ENCODE measurements at regions not wholly inside any gene's neighbourhood (a gene's known extent, or its start where the extent isn't known, plus 50 kb on each side); places are given as distances from the start of the nearest gene placed in this dataset.

GRCh38 chr3:151935446-151935845 is 62.0 kb downstream of the SUCNR1 start:
- DNase-seq (ENCODE audit: low read depth): no peak

DNA sequence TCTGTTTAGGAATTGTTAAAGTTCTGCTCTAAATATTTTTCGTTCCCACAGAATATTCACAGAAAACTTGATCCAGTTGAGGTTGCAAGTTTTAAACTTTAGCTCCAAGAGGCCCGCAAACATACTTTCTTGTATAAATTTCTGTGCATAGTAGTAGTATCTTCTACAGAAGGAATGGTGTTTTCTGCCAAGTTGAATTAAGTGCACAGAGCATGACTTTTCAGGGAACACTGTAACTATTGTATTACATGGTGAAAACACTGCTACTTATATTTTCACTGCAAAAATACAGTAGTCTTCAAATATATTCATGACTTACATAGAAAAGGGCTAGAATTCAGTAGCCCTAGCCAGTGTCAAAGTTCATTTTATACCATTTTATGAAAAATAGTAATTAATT is 67.0 kb downstream of the SUCNR1 start:
- no peak for DNase-seq (ENCODE audit: low read depth)

- no peak for DNase-seq (ENCODE audit: low read depth)
Measured at GRCh38 chr3:151943539-151943938, 70.1 kb downstream of the SUCNR1 start.

GRCh38 chr3:151944356-151944755 is 70.9 kb downstream of the SUCNR1 start:
- DNase-seq (ENCODE audit: low read depth): no peak

DNA sequence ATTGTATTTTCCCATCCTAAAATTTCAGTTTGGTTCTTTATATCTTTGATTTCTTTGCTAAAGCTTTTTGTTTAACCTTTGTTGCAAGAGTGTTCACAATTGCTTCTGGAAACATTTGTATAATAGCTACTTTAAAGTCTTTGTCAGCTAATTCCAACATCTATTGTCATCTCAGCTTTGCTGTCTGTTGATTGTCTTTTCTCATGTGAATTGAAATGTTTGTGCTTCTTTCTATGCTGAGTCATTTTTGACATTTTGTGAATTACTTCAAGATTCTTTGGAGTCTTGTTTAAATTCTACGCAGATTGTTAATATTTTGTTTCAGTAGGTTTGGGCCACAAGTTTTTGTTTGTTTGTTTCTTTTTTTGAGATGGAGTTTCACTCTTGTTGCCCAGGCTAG is 73.2 kb downstream of the SUCNR1 start:
- DNase-seq (ENCODE audit: low read depth): no peak

DNA sequence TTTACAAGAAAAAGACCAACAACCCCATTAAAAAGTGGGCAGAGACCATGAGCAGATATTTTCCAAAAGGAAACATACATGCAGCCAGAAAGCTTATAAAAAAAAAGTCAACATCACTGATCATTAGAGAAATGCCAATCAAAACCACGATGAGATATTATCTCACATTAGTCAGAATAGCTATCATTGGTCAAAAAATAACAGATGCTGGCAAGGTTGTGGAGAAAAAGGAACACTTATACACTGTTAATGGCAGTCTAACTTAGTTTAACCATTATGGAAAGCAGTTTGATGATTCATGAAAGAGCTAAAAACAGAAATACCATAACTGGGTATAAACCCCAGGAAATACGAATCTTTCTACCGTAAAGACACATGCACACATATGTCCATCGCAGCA is 76.3 kb downstream of the SUCNR1 start:
- DNase-seq (ENCODE audit: low read depth): peak; percentile 62

- no peak for DNase-seq (ENCODE audit: low read depth)
Measured at GRCh38 chr3:151955356-151955755, 81.9 kb downstream of the SUCNR1 start.

- peak; percentile 35 for DNase-seq (ENCODE audit: low read depth)
Measured at GRCh38 chr3:151960961-151961580, 87.6 kb downstream of the SUCNR1 start.

- peak; percentile 92 for DNase-seq (ENCODE audit: low read depth)
Measured at GRCh38 chr3:151962352-151962751, 88.9 kb downstream of the SUCNR1 start.

- DNase-seq (ENCODE audit: low read depth): peak; percentile 67
Measured at GRCh38 chr3:151962912-151963311, 89.5 kb downstream of the SUCNR1 start.

GRCh38 chr3:151964743-151965142 is 91.3 kb downstream of the SUCNR1 start:
- DNase-seq (ENCODE audit: low read depth): peak; percentile 53

DNA sequence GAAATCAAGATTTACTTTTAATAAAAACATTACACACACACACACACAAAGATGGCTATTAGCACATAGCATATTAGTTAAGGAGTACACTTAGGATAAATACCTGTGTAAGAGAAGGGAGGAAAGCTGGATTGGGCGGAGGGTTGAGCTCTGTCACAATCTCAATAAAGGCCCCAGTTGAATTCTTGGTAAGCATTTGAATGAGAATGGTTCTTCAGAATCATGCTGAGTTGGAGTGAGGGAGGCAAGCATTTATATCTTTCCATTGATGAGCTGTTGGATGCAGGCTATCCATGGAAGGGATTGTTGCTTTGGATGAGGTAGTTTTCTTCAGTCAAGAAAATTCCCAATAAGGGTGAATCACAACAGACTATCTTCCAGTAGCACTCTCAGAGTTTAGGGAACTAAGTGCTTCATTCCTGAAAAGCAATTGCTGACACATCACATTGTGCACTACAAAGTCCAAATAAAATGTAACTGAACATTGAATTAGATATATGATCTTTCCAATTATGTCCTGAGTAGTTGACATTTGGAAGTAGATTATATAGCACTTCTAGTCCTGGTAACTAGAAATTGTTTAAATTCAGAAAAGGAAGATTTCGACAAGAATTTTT is 95.7 kb downstream of the SUCNR1 start:
- DNase-seq (ENCODE audit: low read depth): no peak

DNA sequence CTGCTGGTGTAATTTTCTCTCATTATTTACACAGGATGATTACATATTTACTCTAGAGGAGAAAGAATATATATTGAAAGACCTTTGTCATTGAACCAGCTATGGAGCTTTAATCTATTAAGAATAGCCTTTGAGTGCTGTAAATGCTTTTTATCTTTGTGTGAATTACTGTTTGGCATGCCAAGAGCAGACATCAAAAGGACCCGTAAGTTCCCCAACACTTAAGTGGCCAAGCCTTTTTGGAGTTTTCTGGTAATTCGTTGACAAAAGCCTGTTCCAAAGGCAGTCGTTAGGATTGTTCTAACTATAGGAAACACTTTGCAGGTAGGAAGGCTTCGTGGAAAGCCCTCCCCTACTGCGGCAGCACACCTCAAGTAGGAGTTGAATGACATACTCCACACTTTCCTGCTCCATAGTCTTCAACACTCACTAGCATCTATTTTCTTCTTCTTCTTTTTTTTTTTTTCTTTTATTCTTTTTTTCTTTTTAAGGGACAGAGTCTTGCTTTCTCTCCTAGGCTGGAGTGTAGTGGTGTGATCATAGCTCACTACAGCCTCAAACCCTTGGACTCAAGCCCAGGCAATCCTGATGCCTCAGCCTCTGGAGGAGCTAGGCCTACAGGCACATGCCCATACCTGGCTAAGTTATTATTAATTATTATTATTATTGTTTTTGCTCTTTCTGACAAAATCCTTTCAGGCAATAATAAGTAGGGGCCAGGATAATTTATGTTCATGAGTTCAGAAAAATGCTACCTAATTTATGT is 98.6 kb downstream of the SUCNR1 start:
- peak; percentile 12 for DNase-seq (ENCODE audit: low read depth)

DNA sequence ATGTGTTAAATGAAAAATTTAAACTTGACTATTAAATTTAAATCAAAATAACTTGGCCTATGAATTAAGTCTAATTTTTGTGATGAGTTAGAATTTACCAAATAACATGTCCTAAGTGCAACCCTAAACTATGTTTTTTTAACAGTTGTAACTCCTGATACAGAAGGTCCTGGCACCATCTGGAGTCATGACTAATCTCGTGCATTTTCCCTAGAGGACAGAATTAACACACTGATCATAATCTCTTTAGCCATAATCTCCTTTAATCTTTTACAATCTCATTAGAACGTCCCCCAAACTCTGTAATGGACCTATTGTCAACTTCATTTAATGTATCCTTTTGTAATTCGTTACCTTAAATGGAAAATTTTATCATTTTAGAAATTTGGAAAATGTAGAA is 100.6 kb downstream of the SUCNR1 start:
- DNase-seq (ENCODE audit: low read depth): peak; percentile 87

GRCh38 chr3:151976211-151977050 is 103.0 kb downstream of the SUCNR1 start:
- peak; percentile 99 for DNase-seq (ENCODE audit: low read depth)

- DNase-seq (ENCODE audit: low read depth): no peak
Measured at GRCh38 chr3:151979906-151980305, 106.5 kb downstream of the SUCNR1 start.

DNA sequence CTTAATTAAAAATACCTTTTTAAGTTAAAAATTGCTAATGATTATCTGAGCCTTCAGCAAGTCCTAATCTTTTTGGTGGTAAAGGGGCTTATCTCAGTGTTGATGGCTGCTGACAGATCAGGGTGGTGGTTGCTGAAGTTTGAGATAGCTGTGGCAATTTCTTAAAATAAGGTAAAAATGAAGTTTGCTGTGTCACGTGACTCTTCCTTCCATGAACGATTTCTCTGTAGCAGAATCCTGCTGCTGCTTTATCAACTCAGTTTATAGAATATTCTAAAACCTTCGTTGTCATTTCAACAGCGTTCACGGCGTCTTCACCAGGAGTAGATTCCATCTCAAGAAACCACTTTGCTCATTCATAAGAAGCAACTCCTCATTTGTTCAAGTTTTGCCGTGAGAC is 110.1 kb downstream of the SUCNR1 start:
- DNase-seq (ENCODE audit: low read depth): no peak

- DNase-seq (ENCODE audit: low read depth): no peak
Measured at GRCh38 chr3:151985787-151986430, 112.5 kb downstream of the SUCNR1 start.

DNA sequence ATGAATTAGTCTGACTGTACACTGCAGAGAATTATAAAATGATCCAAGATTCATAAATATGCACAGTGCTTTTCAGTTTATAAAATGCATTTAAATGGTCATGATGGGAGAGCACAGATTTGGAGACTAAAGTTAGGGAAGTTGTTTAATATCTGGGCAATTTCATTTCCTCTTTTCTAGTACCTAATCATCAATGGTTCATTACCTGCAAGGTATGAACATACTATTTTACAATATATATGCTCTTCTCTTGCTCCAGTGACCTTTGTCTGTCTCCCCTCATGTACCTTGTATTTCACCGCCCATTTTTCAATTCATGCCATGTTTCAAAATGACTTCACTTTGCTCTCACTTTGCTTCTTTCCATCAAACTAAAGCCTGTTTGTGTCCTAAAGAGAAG is 114.5 kb downstream of the SUCNR1 start:
- DNase-seq (ENCODE audit: low read depth): no peak

DNA sequence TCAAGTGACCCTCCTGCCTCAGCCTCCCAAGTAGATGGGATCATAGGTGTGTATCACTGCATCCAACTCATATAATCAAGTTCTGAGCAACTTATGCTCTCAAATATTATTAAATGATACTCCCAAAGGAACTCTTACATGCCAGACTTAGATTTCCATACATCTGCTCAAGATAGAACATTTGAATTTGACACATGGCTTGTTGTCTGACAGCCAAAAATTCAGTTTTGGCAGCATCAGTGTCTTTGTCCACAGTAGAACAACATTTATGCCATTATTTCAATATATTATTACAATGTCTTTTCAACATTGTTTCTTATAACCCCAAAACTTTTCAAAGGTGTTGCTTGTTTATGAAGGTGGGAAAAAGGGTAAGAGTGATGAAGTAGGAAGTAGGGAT is 116.2 kb downstream of the SUCNR1 start:
- DNase-seq (ENCODE audit: low read depth): no peak

DNA sequence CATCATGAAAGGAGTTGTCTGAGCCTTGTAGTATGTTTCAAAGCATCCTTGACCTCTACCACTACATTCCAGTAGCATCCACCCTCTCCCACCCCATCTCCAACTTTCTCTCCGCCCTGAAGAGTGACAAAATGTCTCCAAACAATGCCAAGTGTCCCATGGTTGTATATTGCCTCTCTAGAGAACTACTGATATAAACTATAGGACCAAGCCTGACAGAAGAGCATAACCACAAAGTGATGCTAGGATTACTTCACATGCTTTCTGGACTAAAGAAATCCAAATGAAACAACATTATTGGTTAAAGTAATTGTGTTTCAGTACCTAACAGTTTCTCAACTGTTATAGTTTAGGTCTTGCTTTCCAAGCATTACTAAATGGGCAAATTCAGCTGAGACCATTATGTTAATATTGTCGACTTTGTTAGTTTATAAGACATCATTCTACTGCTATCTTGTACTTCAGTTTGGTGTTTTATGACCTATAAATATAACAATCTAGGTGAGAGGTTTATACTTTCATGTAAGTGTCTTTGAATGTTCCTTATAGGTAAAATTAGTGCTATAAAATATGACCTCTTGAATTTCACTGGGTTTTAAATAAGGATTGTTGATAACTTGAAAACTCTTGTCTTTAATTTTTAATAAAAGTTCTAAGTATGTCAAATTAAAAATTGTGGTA is 117.4 kb downstream of the SUCNR1 start:
- DNase-seq (ENCODE audit: low read depth): no peak
